Mononuclear cell (primary cell): ENCODE measurements at regions not wholly inside any gene's neighbourhood (a gene's known extent, or its start where the extent isn't known, plus 50 kb on each side); places are given as distances from the start of the nearest gene placed in this dataset.

Experiments used
- H3K27me3 ChIP-seq: 2 replicates; pipeline ENCODE4 v1.6.0; 2011; ENCODE audit warnings: low read length, control low read depth; ENCODE audit not compliant: insufficient read depth
- H3K4me1 ChIP-seq: 2 replicates; pipeline ENCODE4 v1.5.1; 2011; ENCODE audit warnings: mild to moderate bottlenecking, low read length, control low read depth; ENCODE audit not compliant: insufficient read depth
- H3K4me3 ChIP-seq: 2 replicates; pipeline ENCODE4 v1.5.1; 2011; ENCODE audit warnings: mild to moderate bottlenecking, low read length, moderate library complexity
- H3K9me3 ChIP-seq: 2 replicates; pipeline ENCODE4 v1.5.1; 2011; ENCODE audit warnings: low read depth, mild to moderate bottlenecking, control low read depth, low read length

DNA sequence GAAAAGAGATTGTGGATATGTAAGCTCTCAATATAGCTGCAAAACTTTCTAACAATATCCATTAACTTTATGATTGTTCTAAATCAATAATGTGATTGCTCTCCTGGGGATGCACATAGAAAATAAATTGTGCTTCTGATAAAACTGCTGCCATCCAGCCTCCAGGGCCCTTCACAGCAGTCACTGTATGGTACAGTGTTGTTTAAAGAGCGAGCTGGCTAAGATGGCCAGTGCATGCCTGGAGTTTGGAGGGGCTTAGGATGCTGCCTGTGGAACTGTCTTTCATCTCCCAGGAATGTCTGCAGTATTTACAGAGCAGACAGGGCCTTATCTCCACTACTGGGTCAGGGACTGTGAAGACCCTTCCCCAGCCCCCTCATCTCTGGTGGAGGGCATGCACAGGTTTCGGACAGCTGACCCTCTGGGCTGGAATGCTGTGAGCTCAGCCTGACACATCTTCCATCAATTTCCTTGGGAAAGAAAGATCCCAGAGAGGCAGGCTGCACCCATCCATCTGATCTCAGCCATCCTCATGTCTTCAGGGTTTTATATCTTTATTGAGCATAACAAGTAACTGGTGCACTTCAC, 137.0 kb downstream of the PLPP3 start:
- Histone ChIP-seq H3K4me3 (no peak overlapping the region), H3K27me3 (no peaks in the 10 kb centered on the region), H3K4me1 (peaks cover 20% of the 10 kb centered on the region), H3K9me3 (no peaks in the 10 kb centered on the region)

GRCh38 chr1:56441601-56442000, 137.8 kb downstream of the PLPP3 start:
- no peaks in the 10 kb centered on the region for H3K27me3 ChIP-seq
- peaks cover 20% of the 10 kb centered on the region for H3K4me1 ChIP-seq
- H3K9me3 ChIP-seq, result no peaks in the 10 kb centered on the region
- H3K4me3 ChIP-seq, result no peak overlapping the region

DNA sequence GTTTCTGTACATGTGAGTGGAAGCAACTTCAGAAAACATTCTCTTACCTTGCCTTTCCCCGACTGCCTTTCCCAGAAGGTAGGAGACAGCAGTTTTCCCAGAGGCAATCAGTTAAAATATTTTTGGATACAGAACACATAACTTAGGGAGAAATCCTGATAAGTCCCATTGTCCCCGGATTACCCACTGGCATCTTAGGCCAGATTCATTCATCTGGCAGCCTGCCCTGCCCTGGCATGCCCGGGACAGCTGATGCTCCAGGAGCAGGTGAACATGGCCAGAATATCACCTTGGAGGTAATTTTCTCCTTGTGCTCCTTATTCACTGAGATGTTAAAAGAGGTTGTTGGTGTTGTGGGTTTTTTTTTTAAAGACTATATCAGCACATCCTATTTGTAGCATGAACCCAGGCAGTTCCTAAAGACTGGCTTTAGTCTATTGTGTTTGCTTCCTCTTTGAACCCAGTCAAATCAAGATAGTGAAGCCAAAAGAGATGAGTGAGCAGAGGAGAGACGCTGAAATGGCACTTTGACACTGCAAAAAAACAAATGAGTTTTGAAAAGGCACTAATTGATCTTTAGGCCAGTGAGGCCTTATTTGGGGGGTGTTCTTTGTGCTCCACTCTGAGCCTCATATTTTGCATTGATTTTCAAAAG, 139.6 kb downstream of the PLPP3 start:
- Histone ChIP-seq H3K9me3 (no peaks in the 10 kb centered on the region), H3K4me3 (no peak overlapping the region), H3K4me1 (peaks cover 13% of the 10 kb centered on the region), H3K27me3 (no peaks in the 10 kb centered on the region)

GRCh38 chr1:56438901-56439551, 140.3 kb downstream of the PLPP3 start:
- H3K9me3 ChIP-seq, result no peaks in the 10 kb centered on the region
- H3K27me3 ChIP-seq, result no peaks in the 10 kb centered on the region
- H3K4me1 ChIP-seq, result peaks cover 9% of the 10 kb centered on the region
- H3K4me3 ChIP-seq, result no peak overlapping the region

GRCh38 chr1:56437959-56438358, 141.4 kb downstream of the PLPP3 start:
- Histone ChIP-seq H3K4me3 (no peak overlapping the region), H3K9me3 (no peaks in the 10 kb centered on the region), H3K4me1 (peaks cover 13% of the 10 kb centered on the region), H3K27me3 (no peaks in the 10 kb centered on the region)

DNA sequence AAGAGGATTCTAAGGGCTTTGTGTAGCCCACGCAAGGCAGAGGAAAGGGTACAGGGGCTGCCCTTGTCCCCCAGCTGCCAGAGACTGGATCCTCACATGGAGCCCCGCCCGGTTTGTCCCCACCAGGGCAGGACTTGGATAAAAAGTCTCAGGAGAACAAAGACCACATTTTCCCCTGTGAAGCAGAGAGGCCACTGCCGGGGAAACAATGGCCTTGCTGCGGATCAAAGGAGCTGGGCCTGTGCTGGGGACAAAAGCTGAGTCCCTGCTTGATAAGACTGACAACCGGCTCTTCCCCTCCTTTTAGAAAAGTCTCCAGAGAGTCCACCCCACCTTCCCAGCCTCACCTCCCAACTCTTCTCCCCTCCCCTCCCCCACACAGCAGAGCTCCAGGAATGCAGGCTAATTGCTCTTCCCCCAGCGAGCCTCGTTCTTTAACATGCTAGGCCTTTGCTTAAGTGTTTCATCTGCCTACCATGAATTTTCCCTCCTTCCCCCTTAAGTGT, 142.4 kb downstream of the PLPP3 start:
- no peaks in the 10 kb centered on the region for H3K27me3 ChIP-seq
- H3K9me3 ChIP-seq, result no peaks in the 10 kb centered on the region
- H3K4me3 ChIP-seq, result no peak overlapping the region
- H3K4me1 ChIP-seq, result peaks cover 23% of the 10 kb centered on the region

DNA sequence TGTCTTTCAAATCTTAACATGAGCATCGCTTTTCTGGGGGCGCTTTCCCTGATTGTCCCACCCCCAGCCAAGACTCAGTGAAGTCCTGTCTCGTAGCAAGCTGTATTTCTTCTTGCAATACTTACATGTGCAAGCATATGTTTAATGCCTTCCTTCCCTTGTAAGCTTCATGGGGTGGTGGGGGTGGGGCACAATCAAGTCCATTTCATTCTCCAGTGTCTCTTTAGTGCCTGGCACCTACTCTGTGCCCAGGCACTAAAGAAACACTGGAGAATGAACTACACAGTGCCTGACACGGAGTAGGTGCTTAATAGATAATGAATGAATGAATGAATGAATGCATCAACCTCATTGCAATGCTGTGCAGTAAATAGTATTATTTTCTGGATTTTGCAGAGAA, 143.1 kb downstream of the PLPP3 start:
- Histone ChIP-seq H3K9me3 (no peaks in the 10 kb centered on the region), H3K27me3 (no peaks in the 10 kb centered on the region), H3K4me1 (peaks cover 17% of the 10 kb centered on the region), H3K4me3 (no peak overlapping the region)

GRCh38 chr1:56435434-56436262, 143.7 kb downstream of the PLPP3 start:
- Histone ChIP-seq H3K27me3 (no peaks in the 10 kb centered on the region), H3K9me3 (no peaks in the 10 kb centered on the region), H3K4me1 (peaks cover 17% of the 10 kb centered on the region), H3K4me3 (no peak overlapping the region)

DNA sequence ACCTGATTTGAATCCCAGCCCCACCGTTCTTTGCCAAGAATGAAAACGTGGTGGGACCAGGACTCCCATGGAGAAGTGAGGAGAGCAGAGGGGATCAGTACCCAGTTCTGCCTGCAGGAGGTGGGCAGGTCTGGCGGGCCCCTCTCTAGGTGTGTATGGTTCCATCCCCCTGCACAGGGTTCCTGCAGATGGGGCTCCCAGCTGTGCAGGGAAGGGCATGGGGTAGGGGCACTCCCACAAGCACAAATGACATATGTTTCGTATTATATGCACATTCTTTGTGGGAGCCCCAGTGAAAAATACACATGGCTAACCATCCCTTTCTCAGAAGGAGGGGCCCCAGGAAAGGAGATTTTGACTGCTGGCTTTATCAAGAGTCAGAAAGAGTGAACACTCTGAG, 144.6 kb downstream of the PLPP3 start:
- H3K4me3 ChIP-seq, result no peak overlapping the region
- no peaks in the 10 kb centered on the region for H3K9me3 ChIP-seq
- no peaks in the 10 kb centered on the region for H3K27me3 ChIP-seq
- H3K4me1 ChIP-seq, result peaks cover 17% of the 10 kb centered on the region

DNA sequence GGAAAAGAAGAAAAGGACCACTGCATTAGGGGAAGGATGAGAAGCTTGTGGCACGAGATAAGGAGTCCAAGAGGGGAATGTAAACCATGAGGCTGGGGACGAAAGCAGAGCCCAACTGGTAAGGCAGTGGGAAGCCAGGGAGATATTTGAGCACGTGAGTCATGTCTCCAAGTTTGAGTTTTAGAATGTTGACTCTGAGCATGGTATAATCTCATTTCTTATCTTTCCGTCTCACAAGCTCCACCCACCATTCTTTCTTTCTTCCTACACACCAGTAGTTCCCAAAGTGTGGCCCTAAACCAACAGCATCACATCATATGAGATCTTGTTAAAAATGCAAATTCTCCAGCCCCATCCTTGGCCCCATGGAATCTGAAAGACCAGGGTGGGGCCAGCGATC, 145.3 kb downstream of the PLPP3 start:
- Histone ChIP-seq H3K4me1 (peaks cover 17% of the 10 kb centered on the region), H3K27me3 (no peaks in the 10 kb centered on the region), H3K9me3 (no peaks in the 10 kb centered on the region), H3K4me3 (no peak overlapping the region)

- H3K4me1 ChIP-seq, result peaks cover 17% of the 10 kb centered on the region
- no peaks in the 10 kb centered on the region for H3K27me3 ChIP-seq
- H3K4me3 ChIP-seq, result no peak overlapping the region
- H3K9me3 ChIP-seq, result no peaks in the 10 kb centered on the region
Observed at GRCh38 chr1:56433056-56433577, 146.2 kb downstream of the PLPP3 start.

DNA sequence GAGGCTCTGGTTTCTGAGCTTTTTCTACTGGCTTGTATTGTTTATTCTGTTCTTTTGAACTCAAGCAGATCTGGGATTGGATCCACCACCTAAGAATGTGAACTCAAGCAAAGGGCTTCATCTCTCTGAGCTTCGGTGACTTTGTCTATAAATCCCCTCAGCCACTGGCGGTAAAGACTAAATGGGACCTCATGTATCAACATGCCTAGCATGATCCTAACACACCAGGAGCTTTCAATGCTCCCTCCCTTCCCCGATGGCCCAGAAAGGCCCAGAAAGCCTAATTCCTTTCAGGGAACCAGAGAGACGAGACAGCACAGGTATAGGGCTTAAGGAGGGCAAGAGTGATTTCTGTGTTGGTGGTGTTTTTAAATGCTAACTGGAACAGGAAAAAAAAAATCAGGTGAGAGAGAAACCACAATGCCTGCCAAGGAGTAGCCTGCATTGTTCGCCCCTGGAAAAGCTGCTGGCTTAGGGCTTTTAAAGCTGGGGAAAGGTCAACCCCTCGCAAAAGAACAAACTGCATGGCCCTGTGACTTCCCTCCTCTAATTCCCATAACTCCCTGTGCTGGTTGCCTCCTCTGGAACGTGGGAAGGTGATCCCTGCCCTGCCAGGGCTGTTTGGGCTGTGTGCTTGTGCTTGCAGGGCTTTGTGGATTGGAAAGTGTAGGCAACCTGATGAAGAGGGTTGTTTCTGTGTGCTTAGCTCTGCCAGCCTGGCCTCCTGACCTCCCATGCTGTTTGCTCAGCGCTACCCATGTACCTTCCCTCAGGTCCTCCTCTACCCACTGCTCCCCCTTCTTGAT, 147.0 kb downstream of the PLPP3 start:
- H3K9me3 ChIP-seq, result no peaks in the 10 kb centered on the region
- H3K4me1 ChIP-seq, result peaks cover 17% of the 10 kb centered on the region
- H3K27me3 ChIP-seq, result no peaks in the 10 kb centered on the region
- H3K4me3 ChIP-seq, result no peak overlapping the region

GRCh38 chr1:56430141-56430839, 149.1 kb downstream of the PLPP3 start:
- Histone ChIP-seq H3K4me1 (peaks cover 28% of the 10 kb centered on the region), H3K4me3 (no peak overlapping the region), H3K9me3 (no peaks in the 10 kb centered on the region), H3K27me3 (no peaks in the 10 kb centered on the region)

- Histone ChIP-seq H3K4me1 (peaks cover 35% of the 10 kb centered on the region), H3K27me3 (no peaks in the 10 kb centered on the region), H3K4me3 (no peak overlapping the region), H3K9me3 (no peaks in the 10 kb centered on the region)
Observed at GRCh38 chr1:56429288-56429687, 150.1 kb downstream of the PLPP3 start.
